CD14-positive monocyte (primary cell): ENCODE measurements at regions not wholly inside any gene's neighbourhood (a gene's known extent, or its start where the extent isn't known, plus 50 kb on each side); places are given as distances from the start of the nearest gene placed in this dataset.

ENCODE experiments used
- DNase-seq, 3 donors: peaks; one replicate each; pipeline ENCODE4 v3.0.0-alpha.2; 2011 to 2022
- H2AFZ ChIP-seq: 2 replicates; pipeline ENCODE4 v1.6.0; 2012; ENCODE audit warnings: mild to moderate bottlenecking, low read depth, low read length, inconsistent platforms; ENCODE audit not compliant: insufficient read depth, poor library complexity, severe bottlenecking
- H3K27ac ChIP-seq, 2 donors: 1 replicate in 1 of 2; 2 replicates in 1 of 2; pipeline ENCODE4 v1.5.1; 2012 to 2013; ENCODE audit warnings: low read length in 2 of 2, control low read depth in 1 of 2, inconsistent platforms in 1 of 2, low read depth in 1 of 2, mild to moderate bottlenecking in 1 of 2
- H3K27me3 ChIP-seq, 2 donors: one replicate each; pipeline versions ENCODE4 v1.6.0 to v1.6.1; 2011 to 2013; ENCODE audit warnings: low read length in 2 of 2; ENCODE audit not compliant: control insufficient read depth in 2 of 2, insufficient read depth in 2 of 2
- H3K36me3 ChIP-seq, 2 donors: replicated peaks in 1 of 2; 1 replicate in 1 of 2; 2 replicates in 1 of 2; pipeline versions ENCODE4 v1.5.1 to v1.6.1; 2012 to 2013; ENCODE audit warnings: low read length in 2 of 2, control low read depth in 1 of 2, inconsistent platforms in 1 of 2, mild to moderate bottlenecking in 1 of 2; ENCODE audit not compliant: insufficient read depth in 2 of 2, control insufficient read depth in 1 of 2
- H3K4me1 ChIP-seq, 2 donors: 1 replicate in 1 of 2; 2 replicates in 1 of 2; pipeline versions ENCODE4 v1.5.1 to v1.6.1; 2012 to 2013; ENCODE audit warnings: low read length in 2 of 2, control low read depth in 1 of 2, inconsistent platforms in 1 of 2, mild to moderate bottlenecking in 1 of 2, moderate library complexity in 1 of 2; ENCODE audit not compliant: insufficient read depth in 2 of 2, control insufficient read depth in 1 of 2
- H3K4me2 ChIP-seq: replicated peaks from 2 replicates; pipeline ENCODE3; 2012; ENCODE audit warnings: low read length, moderate library complexity, mild to moderate bottlenecking; ENCODE audit not compliant: poor library complexity, severe bottlenecking; ENCODE audit errors: extremely low read depth
- H3K4me3 ChIP-seq, 3 experiments: fragments of 200-600 bp in 1 of 3; sonication (generic) in 1 of 3; replicated peaks in 1 of 3; 1 replicate in 2 of 3; 2 replicates in 1 of 3; pipeline ENCODE4 v1.5.1; 2011 to 2013; ENCODE audit warnings: low read length in 3 of 3, mild to moderate bottlenecking in 3 of 3, control low read depth in 2 of 3, low read depth in 2 of 3, inconsistent platforms in 1 of 3, moderate library complexity in 1 of 3
- H3K79me2 ChIP-seq: 2 replicates; pipeline ENCODE4 v1.6.0; 2012; ENCODE audit warnings: mild to moderate bottlenecking, control low read depth, inconsistent platforms, low read length, moderate library complexity; ENCODE audit not compliant: insufficient read depth
- H3K9ac ChIP-seq: 2 replicates; pipeline ENCODE4 v1.6.0; 2017; ENCODE audit warnings: low read length, mild to moderate bottlenecking; ENCODE audit not compliant: insufficient read depth, poor library complexity, severe bottlenecking
- H3K9me3 ChIP-seq, 2 donors: replicated peaks in 1 of 2; 1 replicate in 1 of 2; 2 replicates in 1 of 2; pipeline versions ENCODE4 v1.5.1 to v1.6.1; 2012 to 2013; ENCODE audit warnings: low read length in 2 of 2, control low read depth in 1 of 2; ENCODE audit not compliant: control insufficient read depth in 1 of 2, insufficient read depth in 1 of 2
- H4K20me1 ChIP-seq: 2 replicates; pipeline ENCODE4 v1.6.0; 2012; ENCODE audit warnings: mild to moderate bottlenecking, low read length, control low read depth, moderate library complexity; ENCODE audit not compliant: insufficient read depth
- H3K27ac Mint-ChIP-seq, 7 donors: one replicate each; pipeline ENCODE4 v1.8.0; 2020; ENCODE audit warnings: mild to moderate bottlenecking in 7 of 7, mixed read lengths in 7 of 7, moderate library complexity in 6 of 7, inconsistent platforms in 2 of 7
- H3K27me3 Mint-ChIP-seq, 3 donors: one replicate each; pipeline ENCODE4 v1.8.0; 2021 to 2022; ENCODE audit warnings: low read depth in 3 of 3, mild to moderate bottlenecking in 3 of 3, mixed read lengths in 3 of 3, moderate library complexity in 3 of 3, inconsistent platforms in 1 of 3
- H3K36me3 Mint-ChIP-seq, 2 donors: one replicate each; pipeline ENCODE4 v1.8.0; 2020; ENCODE audit warnings: mixed read lengths in 2 of 2, inconsistent platforms in 1 of 2, mild to moderate bottlenecking in 1 of 2
- H3K4me1 Mint-ChIP-seq: one replicate; pipeline ENCODE4 v1.8.0; 2020; ENCODE audit warnings: mild to moderate bottlenecking, mixed read lengths
- H3K4me3 Mint-ChIP-seq, 2 donors: one replicate each; pipeline ENCODE4 v1.8.0; 2020; ENCODE audit warnings: mild to moderate bottlenecking in 2 of 2, mixed read lengths in 2 of 2, moderate library complexity in 1 of 2
- H3K9me3 Mint-ChIP-seq, 7 donors: one replicate each; pipeline ENCODE4 v1.8.0; 2020 to 2022; ENCODE audit warnings: mixed read lengths in 7 of 7, mild to moderate bottlenecking in 6 of 7, moderate library complexity in 6 of 7, inconsistent platforms in 2 of 7
- WGBS: methylation state at CpG from one replicate; pipeline ENCODE4 v1.1.5; 2013; ENCODE audit warnings: missing lambda C conversion rate; ENCODE audit not compliant: insufficient coverage; 5-methylcytosine and 5-hydroxymethylcytosine counted together
- intact Hi-C, 2 donors: fragments of 100-400 bp; cut with micrococcal nuclease; formaldehyde crosslinking; loops; one replicate each; pipeline versions ENCODE4 v1.15.0 to v1.15.1; 2023
- TF ChIP-seq, protein P1 (sequence below): fragments of 200-600 bp; IDR thresholded peaks from one replicate; pipeline ENCODE4 v1.8.0; 2022; ENCODE audit warnings: antibody characterized with exemption, mild to moderate bottlenecking

DNA sequence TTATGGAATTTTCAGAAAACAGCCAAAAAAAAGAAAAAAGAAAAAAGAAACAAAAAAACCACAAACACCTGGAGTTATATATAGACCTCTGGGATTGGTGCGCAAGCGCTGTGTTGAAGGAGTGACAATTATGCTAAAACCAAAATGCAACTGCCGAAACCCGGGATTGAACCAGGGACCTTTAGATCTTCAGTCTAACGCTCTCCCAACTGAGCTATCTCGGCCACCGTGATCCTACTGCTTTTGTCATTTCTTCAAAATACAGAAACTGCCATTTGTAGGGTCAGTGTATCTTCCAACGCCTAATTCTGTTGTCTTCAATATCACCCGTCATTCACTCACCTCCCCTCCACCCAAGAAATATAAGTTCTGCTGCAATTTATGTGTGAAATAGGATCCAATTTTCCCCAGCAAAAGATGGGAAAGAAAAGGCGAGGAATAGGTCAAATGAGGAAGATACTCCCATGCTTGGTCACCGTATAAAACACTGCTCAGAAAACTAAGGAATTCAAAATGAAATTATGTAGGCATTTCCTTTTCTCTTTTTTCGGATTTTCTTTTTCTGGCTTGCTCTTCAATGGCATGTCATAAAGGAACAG is 116.0 kb downstream of the TRIM27 start:
- H3K36me3 ChIP-seq = no peaks in the 10 kb centered on the region
- WGBS = 8% methylated on average over 2 of the region's 12 CpGs
- H2AFZ ChIP-seq = no peak overlapping the region
- no peak overlapping the region for H3K4me3 ChIP-seq
- Mint-ChIP-seq H3K4me1 (peaks cover 5% of the 10 kb centered on the region), H3K36me3 (peaks cover 11 to 12% of the 10 kb centered on the region in 2 donors), H3K27me3 (peaks cover 94 to 99% (median 96%) of the 10 kb centered on the region in 3 donors), H3K27ac (no peak overlapping the region), H3K4me3 (peak overlapping the region in 1 of 2 donors; percentile 47), H3K9me3 (peaks cover 5 to 53% (median 40%) of the 10 kb centered on the region in 7 donors)
- TF ChIP-seq, protein P1, sequence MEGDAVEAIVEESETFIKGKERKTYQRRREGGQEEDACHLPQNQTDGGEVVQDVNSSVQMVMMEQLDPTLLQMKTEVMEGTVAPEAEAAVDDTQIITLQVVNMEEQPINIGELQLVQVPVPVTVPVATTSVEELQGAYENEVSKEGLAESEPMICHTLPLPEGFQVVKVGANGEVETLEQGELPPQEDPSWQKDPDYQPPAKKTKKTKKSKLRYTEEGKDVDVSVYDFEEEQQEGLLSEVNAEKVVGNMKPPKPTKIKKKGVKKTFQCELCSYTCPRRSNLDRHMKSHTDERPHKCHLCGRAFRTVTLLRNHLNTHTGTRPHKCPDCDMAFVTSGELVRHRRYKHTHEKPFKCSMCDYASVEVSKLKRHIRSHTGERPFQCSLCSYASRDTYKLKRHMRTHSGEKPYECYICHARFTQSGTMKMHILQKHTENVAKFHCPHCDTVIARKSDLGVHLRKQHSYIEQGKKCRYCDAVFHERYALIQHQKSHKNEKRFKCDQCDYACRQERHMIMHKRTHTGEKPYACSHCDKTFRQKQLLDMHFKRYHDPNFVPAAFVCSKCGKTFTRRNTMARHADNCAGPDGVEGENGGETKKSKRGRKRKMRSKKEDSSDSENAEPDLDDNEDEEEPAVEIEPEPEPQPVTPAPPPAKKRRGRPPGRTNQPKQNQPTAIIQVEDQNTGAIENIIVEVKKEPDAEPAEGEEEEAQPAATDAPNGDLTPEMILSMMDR = no peak
- H3K9ac ChIP-seq = no peak overlapping the region
- no peaks in the 10 kb centered on the region for H3K79me2 ChIP-seq
- H3K9me3 ChIP-seq = peaks cover 7 to 61% of the 10 kb centered on the region in 2 donors
- intact Hi-C loops = no loop called here
- no peaks in the 10 kb centered on the region for H4K20me1 ChIP-seq
- no peak for DNase-seq
- H3K4me1 ChIP-seq = no peaks in the 10 kb centered on the region
- no peak overlapping the region for H3K27ac ChIP-seq
- no peak overlapping the region for H3K4me2 ChIP-seq
- peaks cover 90 to 100% of the 10 kb centered on the region in 2 donors for H3K27me3 ChIP-seq

DNA sequence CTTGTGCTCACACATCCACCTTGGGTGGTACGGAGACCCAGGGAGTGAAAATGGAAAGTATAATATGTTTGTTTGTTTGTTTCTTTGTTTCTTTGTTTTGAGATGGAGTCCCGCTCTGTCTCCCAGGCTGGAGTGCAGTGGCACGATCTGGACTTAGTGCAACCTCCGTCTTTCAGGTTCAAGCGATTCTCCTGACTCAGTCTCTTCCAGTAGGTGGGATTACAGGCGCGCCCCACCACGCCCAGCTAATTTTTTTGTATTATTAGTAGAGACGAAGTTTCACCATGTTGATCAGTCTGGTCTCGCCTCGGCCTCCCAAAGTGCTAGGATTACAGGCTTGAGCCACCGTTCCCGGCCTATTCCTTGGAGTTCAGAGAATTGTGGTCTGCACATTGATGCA is 115.4 kb downstream of the TRIM27 start:
- Histone ChIP-seq H3K4me2 (no peak overlapping the region), H3K36me3 (no peaks in the 10 kb centered on the region), H2AFZ (no peak overlapping the region), H3K79me2 (no peaks in the 10 kb centered on the region), H3K9ac (no peak overlapping the region), H3K9me3 (peaks cover 9 to 67% of the 10 kb centered on the region in 2 donors), H3K4me1 (no peaks in the 10 kb centered on the region), H3K27ac (no peak overlapping the region), H3K27me3 (peaks cover 91 to 100% of the 10 kb centered on the region in 2 donors), H3K4me3 (no peak overlapping the region), H4K20me1 (no peaks in the 10 kb centered on the region)
- no peak for DNase-seq
- H3K4me1 Mint-ChIP-seq = peaks cover 5% of the 10 kb centered on the region
- peaks cover 5 to 56% (median 46%) of the 10 kb centered on the region in 7 donors for H3K9me3 Mint-ChIP-seq
- intact Hi-C loops = no loop called here
- H3K27ac Mint-ChIP-seq = no peak overlapping the region
- H3K36me3 Mint-ChIP-seq = peaks cover 11 to 12% of the 10 kb centered on the region in 2 donors
- TF ChIP-seq, protein P1 = no peak
- WGBS = 29% methylated on average over 9 of the region's 13 CpGs
- peak overlapping the region in 1 of 2 donors; percentile 47 for H3K4me3 Mint-ChIP-seq
- peaks cover 94 to 99% (median 96%) of the 10 kb centered on the region in 3 donors for H3K27me3 Mint-ChIP-seq
